H9 (cell line): ENCODE measurements at regions not wholly inside any gene's neighbourhood (a gene's known extent, or its start where the extent isn't known, plus 50 kb on each side); places are given as distances from the start of the nearest gene placed in this dataset.

Experiments used
- DNase-seq: peaks from one replicate; pipeline ENCODE4 v3.0.0-alpha.2; 2017
- H2AFZ ChIP-seq: one replicate; pipeline ENCODE4 v1.6.1; 2013; ENCODE audit warnings: mild to moderate bottlenecking, low read length, control low read depth, moderate library complexity
- H2AK5ac ChIP-seq: 2 replicates; pipeline ENCODE4 v1.6.1; 2013; ENCODE audit warnings: low read length, control low read depth, mixed read lengths; ENCODE audit not compliant: insufficient read length
- H2BK120ac ChIP-seq: one replicate; pipeline ENCODE4 v1.6.1; 2013; ENCODE audit warnings: low read depth, mild to moderate bottlenecking, low read length, control low read depth, inconsistent platforms; ENCODE audit not compliant: poor library complexity, severe bottlenecking
- H2BK12ac ChIP-seq: 2 replicates; pipeline ENCODE4 v1.6.1; 2013; ENCODE audit warnings: low read length, control low read depth, mixed read lengths, low read depth; ENCODE audit not compliant: insufficient read length
- H2BK15ac ChIP-seq: 2 replicates; pipeline ENCODE4 v1.6.1; 2013; ENCODE audit warnings: low read depth, low read length, control low read depth
- H2BK20ac ChIP-seq: one replicate; pipeline ENCODE4 v1.6.1; 2013; ENCODE audit warnings: low read depth, mild to moderate bottlenecking, low read length, control low read depth, inconsistent platforms; ENCODE audit not compliant: poor library complexity, severe bottlenecking
- H2BK5ac ChIP-seq: 2 replicates; pipeline ENCODE4 v1.6.1; 2013; ENCODE audit warnings: low read length, control low read depth, mixed read lengths; ENCODE audit not compliant: insufficient read length
- H3K14ac ChIP-seq: 2 replicates; pipeline ENCODE4 v1.6.1; 2013; ENCODE audit warnings: low read length, control low read depth; ENCODE audit not compliant: insufficient read depth
- H3K18ac ChIP-seq: 2 replicates; pipeline ENCODE4 v1.6.1; 2013; ENCODE audit warnings: low read depth, mild to moderate bottlenecking, mixed read lengths, low read length, control low read depth; ENCODE audit not compliant: insufficient read length
- H3K23ac ChIP-seq: 2 replicates; pipeline ENCODE4 v1.6.1; 2013; ENCODE audit warnings: low read length, control low read depth, mixed read lengths, low read depth; ENCODE audit not compliant: insufficient read length
- H3K23me2 ChIP-seq: 2 replicates; pipeline ENCODE4 v1.6.1; 2013; ENCODE audit warnings: low read depth, mild to moderate bottlenecking, mixed read lengths, low read length, control low read depth; ENCODE audit not compliant: insufficient read length, poor library complexity, severe bottlenecking
- H3K27ac ChIP-seq: 2 replicates; pipeline ENCODE4 v1.5.1; 2013; ENCODE audit warnings: low read length, control low read depth, mixed read lengths, low read depth; ENCODE audit not compliant: insufficient read length
- H3K27me3 ChIP-seq: 2 replicates; pipeline ENCODE4 v1.6.1; 2013; ENCODE audit warnings: low read length, control low read depth, inconsistent platforms; ENCODE audit not compliant: insufficient read depth
- H3K4ac ChIP-seq: 2 replicates; pipeline ENCODE4 v1.6.1; 2013; ENCODE audit warnings: low read depth, mild to moderate bottlenecking, control low read depth, inconsistent platforms, low read length, moderate library complexity
- H3K4me1 ChIP-seq: 2 replicates; pipeline ENCODE4 v1.6.1; 2013; ENCODE audit warnings: low read length, control low read depth, inconsistent platforms; ENCODE audit not compliant: insufficient read depth
- H3K4me2 ChIP-seq: 2 replicates; pipeline ENCODE4 v1.6.1; 2013; ENCODE audit warnings: low read length, control low read depth, mixed read lengths; ENCODE audit not compliant: insufficient read length, insufficient read depth
- H3K56ac ChIP-seq: 2 replicates; pipeline ENCODE4 v1.6.1; 2013; ENCODE audit warnings: low read depth, mild to moderate bottlenecking, mixed read lengths, low read length, control low read depth; ENCODE audit not compliant: insufficient read length
- H3K79me1 ChIP-seq: 2 replicates; pipeline ENCODE4 v1.6.1; 2013; ENCODE audit warnings: low read depth, mild to moderate bottlenecking, moderate library complexity, low read length, control low read depth, inconsistent platforms; ENCODE audit not compliant: insufficient read depth, poor library complexity, severe bottlenecking
- H3K79me2 ChIP-seq: 2 replicates; pipeline ENCODE4 v1.6.1; 2013; ENCODE audit warnings: low read length, control low read depth, inconsistent platforms; ENCODE audit not compliant: insufficient read depth
- H3K9ac ChIP-seq: 2 replicates; pipeline ENCODE4 v1.6.1; 2013; ENCODE audit warnings: low read length, control low read depth, mixed read lengths; ENCODE audit not compliant: insufficient read length; ENCODE audit errors: extremely low read depth
- H3K9me3 ChIP-seq: one replicate; pipeline ENCODE4 v1.6.1; 2013; ENCODE audit warnings: low read depth, low read length, inconsistent platforms; ENCODE audit not compliant: control insufficient read depth
- H3T11ph ChIP-seq: one replicate; pipeline ENCODE4 v1.6.1; 2013; ENCODE audit warnings: mild to moderate bottlenecking, low read length, control low read depth, inconsistent platforms
- H4K20me1 ChIP-seq: one replicate; pipeline ENCODE4 v1.6.1; 2013; ENCODE audit not compliant: control insufficient read depth, insufficient read length, insufficient read depth
- H4K5ac ChIP-seq: 2 replicates; pipeline ENCODE4 v1.6.1; 2013; ENCODE audit warnings: low read depth, mild to moderate bottlenecking, mixed read lengths, low read length, control low read depth; ENCODE audit not compliant: insufficient read length
- H4K8ac ChIP-seq: replicated peaks from 2 replicates; pipeline ENCODE4 v1.6.1; 2013; ENCODE audit warnings: low read length, control low read depth, mixed read lengths, low read depth; ENCODE audit not compliant: insufficient read length
- H4K91ac ChIP-seq: 2 replicates; pipeline ENCODE4 v1.6.1; 2013; ENCODE audit warnings: low read depth, mild to moderate bottlenecking, moderate library complexity, mixed read lengths, low read length, control low read depth; ENCODE audit not compliant: insufficient read length
- H3K27ac Mint-ChIP-seq, 3 experiments: 2 replicates in 2 of 3; 3 replicates in 1 of 3; pipeline ENCODE4 v1.8.0; 2020 to 2021; ENCODE audit warnings: mixed read lengths in 3 of 3, mild to moderate bottlenecking in 1 of 3, moderate library complexity in 1 of 3
- H3K27me3 Mint-ChIP-seq: 2 replicates; pipeline ENCODE4 v1.8.0; 2021; ENCODE audit warnings: low read depth, mild to moderate bottlenecking, moderate library complexity, mixed read lengths
- H3K36me3 Mint-ChIP-seq, 3 experiments: 2 replicates in 2 of 3; 3 replicates in 1 of 3; pipeline ENCODE4 v1.8.0; 2020 to 2021; ENCODE audit warnings: low read depth in 3 of 3, mixed read lengths in 3 of 3; ENCODE audit not compliant: insufficient read depth in 1 of 3
- H3K4me1 Mint-ChIP-seq, 2 experiments: 2 replicates each; pipeline ENCODE4 v1.8.0; 2020; ENCODE audit warnings: mixed read lengths in 2 of 2
- H3K4me3 Mint-ChIP-seq, 2 experiments: 2 replicates in 1 of 2; 3 replicates in 1 of 2; pipeline ENCODE4 v1.8.0; 2020 to 2021; ENCODE audit warnings: mild to moderate bottlenecking in 2 of 2, mixed read lengths in 2 of 2, moderate library complexity in 1 of 2
- H3K9me3 Mint-ChIP-seq, 2 experiments: 2 replicates in 1 of 2; 3 replicates in 1 of 2; pipeline ENCODE4 v1.8.0; 2020; ENCODE audit warnings: mild to moderate bottlenecking in 2 of 2, mixed read lengths in 2 of 2, moderate library complexity in 1 of 2
- WGBS: extraction: QIAGEN DNeasy Blood & Tissue Kit; methylation state at CpG from one replicate; pipeline ENCODE4 v1.1.7; 2013; ENCODE audit warnings: missing lambda C conversion rate, low lambda C conversion rate, mixed read lengths; ENCODE audit not compliant: insufficient read length; ENCODE audit errors: extremely low coverage; 5-methylcytosine and 5-hydroxymethylcytosine counted together
- TF ChIP-seq, protein P1 (sequence below): fragments of 200-600 bp; sonication (generic); conservative IDR thresholded peaks from 3 replicates; pipeline ENCODE4 v1.8.0; 2021; ENCODE audit warnings: antibody characterized with exemption, mild to moderate bottlenecking

DNA sequence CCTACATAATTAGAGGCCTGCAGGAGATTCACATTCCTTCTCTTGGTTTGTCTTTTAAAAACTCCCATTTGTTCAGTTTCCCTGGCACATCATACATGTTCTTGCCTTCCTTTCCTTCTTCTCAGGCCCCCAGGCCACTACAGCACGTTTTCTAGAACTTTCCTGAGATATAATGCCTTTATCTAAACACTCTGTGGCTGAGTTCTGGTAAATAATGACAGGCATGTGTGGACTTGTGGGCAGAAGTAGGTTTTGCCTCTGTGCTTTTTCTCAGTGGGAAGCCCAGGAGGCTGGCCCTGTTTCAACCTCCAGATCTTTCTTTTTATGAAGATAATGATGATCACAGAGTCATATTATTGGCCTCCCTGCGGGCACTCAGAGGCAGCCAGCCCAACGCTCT, 117.2 kb downstream of the TMX1 start:
- Histone ChIP-seq H3K4me1 (no peaks in the 10 kb centered on the region), H3K27ac (no peak overlapping the region), H4K5ac (no peak overlapping the region), H4K91ac (no peak overlapping the region), H3K18ac (no peak overlapping the region), H2BK5ac (no peak overlapping the region), H3K4me2 (no peak overlapping the region), H3K27me3 (no peaks in the 10 kb centered on the region), H3K23me2 (no peaks in the 10 kb centered on the region), H2BK20ac (no peak overlapping the region), H3T11ph (no peak overlapping the region), H2BK15ac (no peak overlapping the region), H2BK12ac (no peak overlapping the region), H3K14ac (no peak overlapping the region), H3K79me2 (no peaks in the 10 kb centered on the region), H2BK120ac (no peak overlapping the region), H3K56ac (no peak overlapping the region), H3K9ac (no peak overlapping the region), H3K4ac (no peak overlapping the region), H4K20me1 (no peaks in the 10 kb centered on the region), H3K23ac (no peak overlapping the region), H2AFZ (no peak overlapping the region), H4K8ac (no peak overlapping the region), H3K9me3 (no peaks in the 10 kb centered on the region), H2AK5ac (no peak overlapping the region), H3K79me1 (no peaks in the 10 kb centered on the region)
- no peaks in the 10 kb centered on the region for H3K36me3 Mint-ChIP-seq
- no peak overlapping the region for H3K4me3 Mint-ChIP-seq
- H3K27ac Mint-ChIP-seq: no peak overlapping the region; a peak in 1 of 7 replicates
- TF ChIP-seq, protein P1, sequence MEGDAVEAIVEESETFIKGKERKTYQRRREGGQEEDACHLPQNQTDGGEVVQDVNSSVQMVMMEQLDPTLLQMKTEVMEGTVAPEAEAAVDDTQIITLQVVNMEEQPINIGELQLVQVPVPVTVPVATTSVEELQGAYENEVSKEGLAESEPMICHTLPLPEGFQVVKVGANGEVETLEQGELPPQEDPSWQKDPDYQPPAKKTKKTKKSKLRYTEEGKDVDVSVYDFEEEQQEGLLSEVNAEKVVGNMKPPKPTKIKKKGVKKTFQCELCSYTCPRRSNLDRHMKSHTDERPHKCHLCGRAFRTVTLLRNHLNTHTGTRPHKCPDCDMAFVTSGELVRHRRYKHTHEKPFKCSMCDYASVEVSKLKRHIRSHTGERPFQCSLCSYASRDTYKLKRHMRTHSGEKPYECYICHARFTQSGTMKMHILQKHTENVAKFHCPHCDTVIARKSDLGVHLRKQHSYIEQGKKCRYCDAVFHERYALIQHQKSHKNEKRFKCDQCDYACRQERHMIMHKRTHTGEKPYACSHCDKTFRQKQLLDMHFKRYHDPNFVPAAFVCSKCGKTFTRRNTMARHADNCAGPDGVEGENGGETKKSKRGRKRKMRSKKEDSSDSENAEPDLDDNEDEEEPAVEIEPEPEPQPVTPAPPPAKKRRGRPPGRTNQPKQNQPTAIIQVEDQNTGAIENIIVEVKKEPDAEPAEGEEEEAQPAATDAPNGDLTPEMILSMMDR: no peak
- DNase-seq: no peak
- H3K27me3 Mint-ChIP-seq: no peaks in the 10 kb centered on the region; the same call in 1 of the 2 replicates
- peaks cover 17 to 30% of the 10 kb centered on the region in 2 experiments for H3K4me1 Mint-ChIP-seq
- H3K9me3 Mint-ChIP-seq: no peaks in the 10 kb centered on the region
- no CpG with 5 or more reads among the region's 3 CpGs for WGBS
